Activated CD4-positive, alpha-beta T cell treated with anti-CD3 and anti-CD28 coated beads, Interleukin-2, amount 50 U/mL, for 24 hours (primary cell): ENCODE measurements at regions not wholly inside any gene's neighbourhood (a gene's known extent, or its start where the extent isn't known, plus 50 kb on each side); places are given as distances from the start of the nearest gene placed in this dataset.

Experiments
- DNase-seq, 2 donors: peaks; one replicate each; pipeline ENCODE4 v3.0.0-alpha.2; 2020; ENCODE audit warnings: low read depth in 1 of 2, low spot score in 1 of 2

DNA sequence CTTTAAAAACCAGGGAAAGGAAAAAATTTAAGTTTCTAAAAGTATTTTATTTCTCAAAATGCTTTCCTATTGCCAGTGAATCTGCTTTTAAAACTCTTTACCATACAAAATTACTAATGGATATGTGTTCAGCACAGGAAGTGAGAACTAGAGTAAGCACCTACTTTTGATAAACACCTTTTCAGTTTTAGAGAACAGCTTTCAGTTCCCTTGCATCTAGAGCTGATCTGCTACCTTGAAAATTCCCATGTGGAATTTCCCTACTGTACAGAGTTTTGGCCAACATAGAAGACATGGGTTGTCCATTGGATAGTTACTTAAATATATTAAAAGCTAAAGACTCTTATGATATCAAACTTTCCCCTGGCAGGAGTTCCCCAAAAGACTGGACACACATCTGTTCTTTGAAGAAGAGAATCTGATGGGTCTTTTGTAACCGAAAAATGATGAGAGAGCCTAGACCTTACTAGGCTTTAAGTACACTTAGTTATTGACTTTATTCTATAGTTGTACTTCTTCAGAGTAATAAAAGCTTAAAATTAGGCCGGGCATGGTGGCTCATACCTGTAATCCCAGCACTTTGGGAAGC, 112.1 kb upstream of the CNTNAP4 start:
- DNase-seq: no peak

GRCh38 chr16:76175718-76176117, 101.5 kb upstream of the CNTNAP4 start:
- no peak for DNase-seq

GRCh38 chr16:76176153-76176552, 101.0 kb upstream of the CNTNAP4 start:
- no peak for DNase-seq

DNA sequence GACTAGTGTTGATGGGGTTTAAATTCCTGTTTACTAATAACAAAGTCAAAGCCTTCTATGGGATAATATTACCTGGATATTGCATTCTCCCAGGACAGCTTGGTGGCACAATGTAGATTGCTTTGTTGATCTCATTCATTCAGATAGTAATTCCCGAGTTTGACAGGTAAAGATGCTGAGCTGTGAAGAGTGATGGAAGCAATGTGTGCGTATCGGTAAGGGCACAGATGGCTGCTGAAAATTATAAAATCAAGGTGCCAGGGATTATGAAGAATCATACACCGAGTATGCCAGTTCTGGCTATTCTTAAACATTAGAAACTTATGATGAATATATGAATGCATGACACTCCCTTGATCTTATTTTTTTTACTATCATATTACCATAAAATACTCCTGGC, 100.6 kb upstream of the CNTNAP4 start:
- DNase-seq: no peak

GRCh38 chr16:76182041-76182635, 95.1 kb upstream of the CNTNAP4 start:
- DNase-seq: no peak

DNA sequence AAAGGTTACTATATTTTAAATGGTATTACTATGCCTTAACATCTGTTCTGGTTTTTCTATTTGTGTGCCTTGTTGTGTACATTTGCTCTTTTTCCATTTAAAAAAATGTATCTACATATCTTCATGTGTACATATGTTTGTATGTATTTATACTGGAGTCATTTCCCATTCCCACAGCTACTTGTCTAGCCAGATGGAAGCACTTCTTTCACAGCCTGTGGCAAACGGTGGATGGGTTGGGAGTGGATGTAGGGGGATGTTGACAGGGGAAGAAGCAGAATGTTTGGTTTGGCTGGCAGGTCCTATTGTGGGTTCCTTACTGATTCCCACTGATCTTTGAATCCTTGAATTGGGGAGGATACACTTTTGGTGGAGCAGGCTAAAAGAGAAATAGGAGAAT, 93.6 kb upstream of the CNTNAP4 start:
- no peak for DNase-seq

- DNase-seq: no peak
Observed at GRCh38 chr16:76190057-76190456, 87.1 kb upstream of the CNTNAP4 start.

- no peak for DNase-seq
Observed at GRCh38 chr16:76190480-76190879, 86.7 kb upstream of the CNTNAP4 start.

GRCh38 chr16:76193906-76194615, 83.1 kb upstream of the CNTNAP4 start:
- no peak for DNase-seq

DNA sequence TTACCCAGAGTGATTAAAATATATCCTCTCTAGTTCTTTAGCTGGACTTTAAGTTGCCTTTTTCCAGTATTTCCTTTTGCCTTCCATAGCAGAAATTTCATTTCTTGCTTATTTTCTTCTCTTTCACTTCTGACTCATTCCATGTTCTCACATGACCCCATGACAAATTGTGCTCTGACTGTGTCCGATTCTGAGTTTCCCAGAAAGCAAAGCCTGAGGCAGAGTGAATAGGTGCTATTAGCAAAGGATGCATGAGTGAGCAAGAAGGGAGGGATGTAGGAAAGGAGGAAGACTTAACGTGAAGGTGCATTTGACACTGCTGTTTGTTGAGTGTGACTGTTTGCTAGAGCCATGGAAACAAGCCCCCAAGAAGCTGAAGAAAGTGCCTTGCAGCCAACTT, 82.6 kb upstream of the CNTNAP4 start:
- no peak for DNase-seq

DNA sequence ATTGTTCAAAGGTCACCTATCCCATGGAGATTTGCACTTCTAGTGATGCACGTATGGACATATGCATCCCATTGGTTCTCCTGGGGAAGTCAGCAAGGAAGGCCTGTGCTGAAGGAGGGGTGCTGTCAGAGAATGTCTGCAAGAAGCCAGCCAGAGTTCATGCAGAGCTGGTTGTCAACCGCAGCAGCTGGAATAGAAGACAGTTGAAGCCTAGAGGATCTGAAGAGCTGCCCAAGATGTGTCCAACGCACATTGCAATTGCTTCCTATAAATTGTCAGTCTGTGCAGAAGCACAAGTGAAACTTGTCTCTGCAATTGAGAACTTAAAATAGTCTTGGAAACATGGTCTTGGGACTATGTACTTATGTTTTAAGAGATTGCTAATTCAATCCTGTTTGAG, 82.1 kb upstream of the CNTNAP4 start:
- no peak for DNase-seq

- DNase-seq: no peak
Observed at GRCh38 chr16:76195648-76196047, 81.6 kb upstream of the CNTNAP4 start.

DNA sequence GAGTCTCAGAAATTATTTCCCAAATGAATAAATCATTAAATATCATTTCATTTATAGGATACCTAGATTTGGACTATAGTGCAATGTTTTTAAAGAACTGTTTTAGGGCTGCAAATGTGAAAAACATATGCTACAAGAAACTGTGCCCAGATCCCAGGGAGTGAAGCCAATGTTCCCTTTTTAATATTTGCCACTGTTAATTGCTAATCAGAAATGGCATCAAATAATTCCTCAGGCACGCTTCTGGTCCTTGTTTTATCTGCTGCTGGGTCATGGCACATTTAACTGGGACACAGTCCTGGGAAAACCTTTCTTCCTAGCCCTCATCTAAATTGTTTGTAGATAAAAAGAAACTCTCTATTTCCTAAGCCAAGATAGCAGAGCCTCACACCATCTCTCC, 79.3 kb upstream of the CNTNAP4 start:
- no peak for DNase-seq

GRCh38 chr16:76199681-76200220, 77.5 kb upstream of the CNTNAP4 start:
- no peak for DNase-seq

GRCh38 chr16:76201385-76201784, 75.8 kb upstream of the CNTNAP4 start:
- DNase-seq: no peak

- no peak for DNase-seq
Observed at GRCh38 chr16:76204249-76204648, 73.0 kb upstream of the CNTNAP4 start.

GRCh38 chr16:76207270-76207669, 69.9 kb upstream of the CNTNAP4 start:
- no peak for DNase-seq

GRCh38 chr16:76210157-76210556, 67.0 kb upstream of the CNTNAP4 start:
- DNase-seq: no peak

DNA sequence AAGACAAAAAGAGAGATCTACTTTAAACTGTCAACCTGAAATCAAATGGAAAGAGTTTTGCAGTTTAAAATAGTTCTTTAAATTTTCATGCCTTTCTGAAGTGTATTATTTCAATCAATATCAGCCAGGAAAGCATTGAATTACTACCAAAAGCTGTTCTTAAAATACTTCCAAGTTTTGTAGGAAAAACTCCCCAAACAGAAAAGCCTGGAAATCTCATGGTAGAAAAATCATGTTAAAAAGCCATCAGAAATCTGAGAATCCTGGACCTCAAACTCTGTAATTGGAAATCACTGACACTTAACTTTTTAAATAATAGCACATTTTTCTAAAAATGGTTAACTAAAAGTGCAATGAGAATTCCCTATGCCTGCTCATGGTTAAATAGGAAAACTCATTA, 63.3 kb upstream of the CNTNAP4 start:
- DNase-seq: no peak

GRCh38 chr16:76214856-76215255, 62.3 kb upstream of the CNTNAP4 start:
- no peak for DNase-seq

- DNase-seq: no peak
Observed at GRCh38 chr16:76222087-76222486, 55.1 kb upstream of the CNTNAP4 start.

DNA sequence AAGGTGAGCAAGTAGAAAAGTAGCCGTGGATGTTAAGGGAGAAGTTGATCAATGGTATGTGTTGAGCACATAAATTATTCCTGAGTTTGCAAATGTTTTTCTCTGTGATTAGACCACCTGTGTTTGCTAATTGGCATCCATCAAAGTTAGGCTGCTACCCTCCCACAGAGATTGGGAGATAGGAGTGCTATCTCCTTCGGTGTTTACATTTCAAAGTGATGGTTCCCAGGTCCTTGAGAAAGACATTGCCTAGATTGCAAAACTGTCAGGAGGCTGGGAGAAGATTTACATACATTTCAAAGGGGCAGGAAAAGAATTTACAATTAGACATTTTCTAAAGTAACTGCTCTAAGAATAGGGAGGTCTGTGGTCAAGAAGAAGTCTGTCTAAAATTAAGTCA, 54.3 kb upstream of the CNTNAP4 start:
- no peak for DNase-seq

DNA sequence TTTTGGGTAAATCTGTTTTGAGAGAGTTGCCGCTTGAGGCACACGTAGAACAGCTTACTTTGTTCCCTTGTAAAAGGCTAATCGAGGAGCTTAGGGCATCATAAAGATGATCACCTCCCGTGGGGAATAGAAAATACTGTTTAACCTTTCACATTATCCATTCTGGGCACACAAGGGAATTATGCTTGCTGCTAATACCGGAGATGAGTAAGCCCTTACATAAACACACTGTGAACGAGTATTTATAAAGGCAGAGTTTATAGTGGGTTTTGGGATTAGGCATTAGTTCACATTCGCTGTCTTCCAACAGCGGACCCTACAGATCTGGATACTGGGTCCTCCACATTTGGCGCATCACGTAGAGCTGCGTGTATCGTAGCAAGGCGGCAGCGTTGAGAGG, 51.2 kb upstream of the CNTNAP4 start:
- DNase-seq: no peak
